Keratinocyte (primary cell): ENCODE measurements at regions not wholly inside any gene's neighbourhood (a gene's known extent, or its start where the extent isn't known, plus 50 kb on each side); places are given as distances from the start of the nearest gene placed in this dataset.

Experiments
- DNase-seq: peaks from one replicate; pipeline ENCODE4 v3.0.0-alpha.2; 2011; ENCODE audit warnings: low read depth, missing footprints, low spot score
- FAIRE-seq: peaks from 2 replicates; lab custom pipeline; 2011; peaks lifted over from hg19 to GRCh38; lab: Jason Lieb, UNC
- H2AFZ ChIP-seq: 2 replicates; pipeline ENCODE4 v1.6.0; 2012; ENCODE audit warnings: low read length, control low read depth, inconsistent platforms; ENCODE audit not compliant: control insufficient read depth
- H3K27ac ChIP-seq: 2 replicates; pipeline ENCODE4 v1.5.1; 2011; ENCODE audit warnings: low read length; ENCODE audit not compliant: control insufficient read depth, insufficient read depth
- H3K27me3 ChIP-seq: 3 replicates; pipeline ENCODE4 v1.6.0; 2011; ENCODE audit warnings: low read length; ENCODE audit not compliant: control insufficient read depth, insufficient read depth; ENCODE audit errors: extremely low read depth
- H3K36me3 ChIP-seq, 2 experiments: 2 replicates in 1 of 2; 3 replicates in 1 of 2; pipeline ENCODE4 v1.5.1; 2011; ENCODE audit warnings: low read length in 2 of 2, mild to moderate bottlenecking in 1 of 2; ENCODE audit not compliant: control insufficient read depth in 2 of 2, insufficient read depth in 2 of 2; ENCODE audit errors: extremely low read depth in 1 of 2
- H3K4me1 ChIP-seq: 3 replicates; pipeline ENCODE4 v1.5.1; 2011; ENCODE audit warnings: low read length; ENCODE audit not compliant: control insufficient read depth, insufficient read depth; ENCODE audit errors: extremely low read depth
- H3K4me2 ChIP-seq: 3 replicates; pipeline ENCODE4 v1.6.0; 2011; ENCODE audit warnings: low read depth, low read length; ENCODE audit not compliant: control insufficient read depth, insufficient read depth; ENCODE audit errors: extremely low read depth
- H3K4me3 ChIP-seq, 3 experiments: fragments of 200-600 bp in 1 of 3; sonication (generic) in 1 of 3; 2 replicates in 2 of 3; 3 replicates in 1 of 3; pipeline ENCODE4 v1.5.1; 2011 to 2016; ENCODE audit warnings: low read length in 3 of 3, mild to moderate bottlenecking in 3 of 3, control low read depth in 2 of 3, inconsistent platforms in 1 of 3, low read depth in 1 of 3, mixed read lengths in 1 of 3, mixed run types in 1 of 3, moderate library complexity in 1 of 3; ENCODE audit not compliant: control insufficient read depth in 2 of 3, insufficient read depth in 2 of 3; ENCODE audit errors: extremely low read depth in 1 of 3
- H3K79me2 ChIP-seq: 2 replicates; pipeline ENCODE4 v1.6.0; 2012; ENCODE audit warnings: low read length; ENCODE audit not compliant: control insufficient read depth, insufficient read depth
- H3K9ac ChIP-seq: 3 replicates; pipeline ENCODE4 v1.6.0; 2011; ENCODE audit warnings: low read length; ENCODE audit not compliant: control insufficient read depth, insufficient read depth; ENCODE audit errors: extremely low read depth
- H3K9me1 ChIP-seq: 3 replicates; pipeline ENCODE4 v1.6.0; 2011; ENCODE audit warnings: low read length; ENCODE audit not compliant: control insufficient read depth, insufficient read depth; ENCODE audit errors: extremely low read depth
- H3K9me3 ChIP-seq: 2 replicates; pipeline ENCODE4 v1.5.1; 2012; ENCODE audit warnings: low read depth, low read length; ENCODE audit not compliant: control insufficient read depth
- H4K20me1 ChIP-seq: 3 replicates; pipeline ENCODE4 v1.6.0; 2011; ENCODE audit warnings: low read length; ENCODE audit not compliant: control insufficient read depth, insufficient read depth; ENCODE audit errors: extremely low read depth
- EZH2 ChIP-seq: IDR thresholded peaks from one replicate; pipeline ENCODE4 v1.6.1; 2012; ENCODE audit warnings: inconsistent platforms, mild to moderate bottlenecking, low read length, moderate library complexity
- dilution Hi-C: fragments of 300-500 bp; cut with MboI; formaldehyde crosslinking; loops from one replicate; pipeline ENCODE4 v1.7.0; 2020; ENCODE audit warnings: low sequenced_read_pairs; ENCODE audit not compliant: extremely low pct_ligation_motif_present
- TF ChIP-seq, protein P1 (sequence below), 3 experiments: IDR thresholded peaks in 1 of 3; conservative IDR thresholded peaks in 1 of 3; optimal IDR thresholded peaks in 1 of 3; 2 replicates in 2 of 3; 3 replicates in 1 of 3; pipeline versions ENCODE3 to v1.5.1; 2011; ENCODE audit warnings: low read length in 3 of 3, mild to moderate bottlenecking in 3 of 3, moderate library complexity in 2 of 3, control low read depth in 1 of 3, inconsistent platforms in 1 of 3; ENCODE audit not compliant: insufficient read depth in 2 of 3; ENCODE audit errors: extremely low read depth in 1 of 3

DNA sequence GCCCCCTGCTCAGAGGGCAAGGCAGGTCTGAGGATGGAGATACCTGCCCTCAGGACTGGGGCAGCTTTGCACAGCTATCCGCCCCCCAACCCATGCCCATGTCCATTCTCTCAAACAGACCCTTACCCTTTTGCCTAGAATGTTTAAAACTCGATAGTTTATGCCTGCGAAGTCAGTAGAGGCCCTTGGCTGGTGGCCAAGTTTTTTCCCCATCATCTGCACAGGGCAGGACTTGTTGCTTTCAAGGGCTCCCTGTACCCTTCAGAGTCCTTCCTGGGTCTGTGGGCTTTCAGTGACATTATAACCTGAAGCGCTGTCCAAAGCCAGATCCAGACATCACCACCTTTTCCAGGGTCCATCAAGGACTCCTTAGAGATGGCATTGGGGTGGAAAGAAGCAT, 148.7 kb upstream of the ZNF644 start:
- TF ChIP-seq, protein P1, sequence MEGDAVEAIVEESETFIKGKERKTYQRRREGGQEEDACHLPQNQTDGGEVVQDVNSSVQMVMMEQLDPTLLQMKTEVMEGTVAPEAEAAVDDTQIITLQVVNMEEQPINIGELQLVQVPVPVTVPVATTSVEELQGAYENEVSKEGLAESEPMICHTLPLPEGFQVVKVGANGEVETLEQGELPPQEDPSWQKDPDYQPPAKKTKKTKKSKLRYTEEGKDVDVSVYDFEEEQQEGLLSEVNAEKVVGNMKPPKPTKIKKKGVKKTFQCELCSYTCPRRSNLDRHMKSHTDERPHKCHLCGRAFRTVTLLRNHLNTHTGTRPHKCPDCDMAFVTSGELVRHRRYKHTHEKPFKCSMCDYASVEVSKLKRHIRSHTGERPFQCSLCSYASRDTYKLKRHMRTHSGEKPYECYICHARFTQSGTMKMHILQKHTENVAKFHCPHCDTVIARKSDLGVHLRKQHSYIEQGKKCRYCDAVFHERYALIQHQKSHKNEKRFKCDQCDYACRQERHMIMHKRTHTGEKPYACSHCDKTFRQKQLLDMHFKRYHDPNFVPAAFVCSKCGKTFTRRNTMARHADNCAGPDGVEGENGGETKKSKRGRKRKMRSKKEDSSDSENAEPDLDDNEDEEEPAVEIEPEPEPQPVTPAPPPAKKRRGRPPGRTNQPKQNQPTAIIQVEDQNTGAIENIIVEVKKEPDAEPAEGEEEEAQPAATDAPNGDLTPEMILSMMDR (optimal IDR thresholded peaks at IDR 0.05 in 1 of 3, IDR thresholded peaks at IDR 0.05 in 1 of 3, conservative IDR thresholded peaks at IDR 0.05 in 1 of 3; ENCODE audit: extremely low read depth in 1 of 3, insufficient read depth in 2 of 3, low read length in 3 of 3), result no peak
- dilution Hi-C loops, result no loop called here
- no peaks in the 10 kb centered on the region for H3K9me3 ChIP-seq
- no peaks in the 10 kb centered on the region for H3K36me3 ChIP-seq
- DNase-seq (no peak), FAIRE-seq (no peak)
- no peak overlapping the region for H3K27ac ChIP-seq
- H3K4me2 ChIP-seq, result no peak overlapping the region
- H3K79me2 ChIP-seq, result no peaks in the 10 kb centered on the region
- no peak overlapping the region for H3K9ac ChIP-seq
- no peak overlapping the region for H3K4me3 ChIP-seq
- no peak overlapping the region for H2AFZ ChIP-seq
- H3K27me3 ChIP-seq, result peaks cover 7% of the 10 kb centered on the region
- H3K9me1 ChIP-seq, result no peaks in the 10 kb centered on the region
- no peaks in the 10 kb centered on the region for H4K20me1 ChIP-seq
- no peaks in the 10 kb centered on the region for H3K4me1 ChIP-seq

DNA sequence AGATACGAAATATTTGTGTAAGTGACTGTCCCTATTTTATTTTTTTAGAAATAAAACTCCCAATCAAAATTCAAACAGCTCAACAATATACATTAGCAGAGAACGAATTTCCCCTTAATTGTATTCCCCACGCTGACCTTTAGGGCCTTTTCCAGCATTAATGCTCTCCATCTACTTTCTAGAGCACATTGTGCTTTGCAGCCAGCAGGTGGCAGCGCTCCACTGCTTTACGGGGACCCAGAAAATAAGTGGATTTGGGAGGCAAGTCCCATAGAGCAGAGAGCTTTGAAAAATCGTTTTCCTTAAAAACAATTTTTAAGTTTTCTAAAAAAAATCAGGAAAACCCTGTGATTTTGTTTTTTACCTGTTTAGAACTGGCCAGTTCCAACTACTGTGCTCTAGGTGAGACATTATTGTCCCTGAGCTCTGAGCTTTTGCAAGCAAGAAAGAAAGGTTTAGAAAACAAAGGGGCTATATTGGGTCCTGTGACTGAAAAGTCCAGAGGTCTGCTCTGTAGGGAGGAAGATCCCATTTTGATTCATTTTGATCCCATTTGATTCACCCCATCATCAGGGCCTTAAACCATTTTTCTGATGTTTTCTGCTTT, 144.4 kb upstream of the ZNF644 start:
- Histone ChIP-seq H3K36me3 (no peaks in the 10 kb centered on the region), H4K20me1 (no peaks in the 10 kb centered on the region), H3K27me3 (no peaks in the 10 kb centered on the region), H3K9me1 (no peaks in the 10 kb centered on the region), H3K9ac (no peak overlapping the region), H3K4me2 (no peak overlapping the region), H3K79me2 (no peaks in the 10 kb centered on the region), H2AFZ (no peak overlapping the region), H3K4me3 (no peak overlapping the region), H3K27ac (no peak overlapping the region), H3K9me3 (no peaks in the 10 kb centered on the region), H3K4me1 (no peaks in the 10 kb centered on the region)
- FAIRE-seq, result no peak
- TF ChIP-seq, protein P1 (optimal IDR thresholded peaks at IDR 0.05 in 1 of 3, IDR thresholded peaks at IDR 0.05 in 1 of 3, conservative IDR thresholded peaks at IDR 0.05 in 1 of 3; ENCODE audit: extremely low read depth in 1 of 3, insufficient read depth in 2 of 3, low read length in 3 of 3), result peak; percentile 68 to 81 (median 80)
- no peak for TF ChIP-seq EZH2
- dilution Hi-C loops, result no loop called here
- DNase-seq, result no peak
